Fibroblast of lung (primary cell): ENCODE measurements at regions not wholly inside any gene's neighbourhood (a gene's known extent, or its start where the extent isn't known, plus 50 kb on each side); places are given as distances from the start of the nearest gene placed in this dataset.

ENCODE experiments used
- EZH2 ChIP-seq: IDR thresholded peaks from 2 replicates; pipeline ENCODE4 v1.5.1; 2012; ENCODE audit warnings: low read length, control low read depth, mild to moderate bottlenecking; ENCODE audit errors: missing control alignments
- TF ChIP-seq, protein P1 (sequence below), 2 donors: IDR thresholded peaks in 1 of 2; conservative IDR thresholded peaks in 1 of 2; 1 replicate in 1 of 2; 2 replicates in 1 of 2; pipeline ENCODE4 v1.5.1; 2011 to 2012; ENCODE audit warnings: low read length in 2 of 2, control low read depth in 1 of 2, inconsistent platforms in 1 of 2, low read depth in 1 of 2, mild to moderate bottlenecking in 1 of 2

- TF ChIP-seq, protein P1, sequence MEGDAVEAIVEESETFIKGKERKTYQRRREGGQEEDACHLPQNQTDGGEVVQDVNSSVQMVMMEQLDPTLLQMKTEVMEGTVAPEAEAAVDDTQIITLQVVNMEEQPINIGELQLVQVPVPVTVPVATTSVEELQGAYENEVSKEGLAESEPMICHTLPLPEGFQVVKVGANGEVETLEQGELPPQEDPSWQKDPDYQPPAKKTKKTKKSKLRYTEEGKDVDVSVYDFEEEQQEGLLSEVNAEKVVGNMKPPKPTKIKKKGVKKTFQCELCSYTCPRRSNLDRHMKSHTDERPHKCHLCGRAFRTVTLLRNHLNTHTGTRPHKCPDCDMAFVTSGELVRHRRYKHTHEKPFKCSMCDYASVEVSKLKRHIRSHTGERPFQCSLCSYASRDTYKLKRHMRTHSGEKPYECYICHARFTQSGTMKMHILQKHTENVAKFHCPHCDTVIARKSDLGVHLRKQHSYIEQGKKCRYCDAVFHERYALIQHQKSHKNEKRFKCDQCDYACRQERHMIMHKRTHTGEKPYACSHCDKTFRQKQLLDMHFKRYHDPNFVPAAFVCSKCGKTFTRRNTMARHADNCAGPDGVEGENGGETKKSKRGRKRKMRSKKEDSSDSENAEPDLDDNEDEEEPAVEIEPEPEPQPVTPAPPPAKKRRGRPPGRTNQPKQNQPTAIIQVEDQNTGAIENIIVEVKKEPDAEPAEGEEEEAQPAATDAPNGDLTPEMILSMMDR (conservative IDR thresholded peaks at IDR 0.05 in 1 of 2, IDR thresholded peaks at IDR 0.05 in 1 of 2; ENCODE audit: low read depth in 1 of 2, low read length in 2 of 2): no peak
- TF ChIP-seq EZH2: no peak
These were observed 602.7 kb upstream of the PCDH7 start for GRCh38 chr4:30117433-30117832.
